ENCODE measurements at regions not wholly inside any gene's neighbourhood (a gene's known extent, or its start where the extent isn't known, plus 50 kb on each side); places are given as distances from the start of the nearest gene placed in this dataset.
A peak's percentile ranks its signal among the peaks of the same experiment; 100 is the strongest.

DNA sequence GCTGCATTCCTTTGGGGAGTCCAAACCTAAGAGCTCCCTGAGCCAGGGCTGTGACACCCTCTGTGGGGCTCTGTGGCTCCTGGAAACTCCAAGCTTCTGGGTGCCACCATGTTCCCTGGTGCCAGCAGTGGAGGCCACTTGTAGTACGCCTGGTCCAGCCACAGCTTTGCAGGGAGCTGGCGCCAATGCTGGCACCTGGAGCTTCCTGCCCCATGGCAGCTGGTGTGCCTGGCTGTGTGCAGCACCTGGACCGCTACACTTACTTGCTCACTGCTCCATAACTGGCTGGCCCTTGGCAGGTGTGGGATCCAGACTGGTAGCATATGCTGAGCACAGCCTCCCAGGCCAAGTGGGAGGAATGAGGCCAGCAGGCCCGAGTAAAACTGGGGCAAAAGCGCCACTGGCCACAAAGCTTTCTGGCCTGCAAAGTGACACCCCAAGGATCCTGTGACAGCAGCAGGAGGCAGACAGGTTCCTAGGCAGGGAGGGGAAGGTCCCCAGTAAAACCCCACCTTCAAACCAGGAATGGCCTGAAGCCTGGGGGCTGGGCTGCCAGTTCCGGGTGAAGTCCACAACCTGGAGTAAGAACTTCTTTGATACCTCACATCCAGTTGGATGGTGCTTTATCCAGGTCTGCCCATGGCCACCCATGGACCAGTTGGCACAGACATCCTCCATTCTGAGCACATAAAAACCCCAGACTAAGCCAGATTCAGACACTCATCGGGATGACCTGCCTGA lies 461.0 kb downstream of the TBC1D32 start:
- Histone ChIP-seq H3K27ac (no peak overlapping the region), H3K4me1 (ENCODE audit: low read depth) (no peaks in the 10 kb centered on the region), H3K27me3 (no peaks in the 10 kb centered on the region), H3K4me3 (no peak overlapping the region), H3K9me3 (ENCODE audit: low read depth) (no peaks in the 10 kb centered on the region), H3K36me3 (no peaks in the 10 kb centered on the region)
- TF ChIP-seq, protein P1, sequence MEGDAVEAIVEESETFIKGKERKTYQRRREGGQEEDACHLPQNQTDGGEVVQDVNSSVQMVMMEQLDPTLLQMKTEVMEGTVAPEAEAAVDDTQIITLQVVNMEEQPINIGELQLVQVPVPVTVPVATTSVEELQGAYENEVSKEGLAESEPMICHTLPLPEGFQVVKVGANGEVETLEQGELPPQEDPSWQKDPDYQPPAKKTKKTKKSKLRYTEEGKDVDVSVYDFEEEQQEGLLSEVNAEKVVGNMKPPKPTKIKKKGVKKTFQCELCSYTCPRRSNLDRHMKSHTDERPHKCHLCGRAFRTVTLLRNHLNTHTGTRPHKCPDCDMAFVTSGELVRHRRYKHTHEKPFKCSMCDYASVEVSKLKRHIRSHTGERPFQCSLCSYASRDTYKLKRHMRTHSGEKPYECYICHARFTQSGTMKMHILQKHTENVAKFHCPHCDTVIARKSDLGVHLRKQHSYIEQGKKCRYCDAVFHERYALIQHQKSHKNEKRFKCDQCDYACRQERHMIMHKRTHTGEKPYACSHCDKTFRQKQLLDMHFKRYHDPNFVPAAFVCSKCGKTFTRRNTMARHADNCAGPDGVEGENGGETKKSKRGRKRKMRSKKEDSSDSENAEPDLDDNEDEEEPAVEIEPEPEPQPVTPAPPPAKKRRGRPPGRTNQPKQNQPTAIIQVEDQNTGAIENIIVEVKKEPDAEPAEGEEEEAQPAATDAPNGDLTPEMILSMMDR (IDR thresholded peaks at IDR 0.05; ENCODE audit: low read depth, low read length) = no peak
- DNase-seq (ENCODE audit: low read depth in 1 of 2, low spot score in 1 of 2) = no peak

DNA sequence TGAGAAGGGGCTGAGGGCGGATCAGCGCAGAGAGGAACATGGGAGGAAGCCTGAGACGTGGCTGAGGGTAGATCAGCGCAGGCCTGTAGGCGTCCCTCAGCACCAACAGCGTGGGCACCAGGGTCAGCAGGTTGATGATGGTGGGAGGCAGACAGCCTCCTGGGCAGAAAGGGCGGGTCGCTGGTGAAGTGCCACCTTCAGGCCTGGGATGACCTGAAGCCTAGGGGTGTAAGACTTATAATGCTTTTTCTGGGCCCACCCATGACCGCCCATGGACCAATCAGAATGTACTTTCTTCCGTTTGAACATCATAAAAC lies 462.1 kb downstream of the TBC1D32 start:
- DNase-seq (ENCODE audit: low read depth in 1 of 2, low spot score in 1 of 2) = no peak
- H3K4me1 ChIP-seq (ENCODE audit: low read depth) = no peaks in the 10 kb centered on the region
- no peaks in the 10 kb centered on the region for H3K9me3 ChIP-seq (ENCODE audit: low read depth)
- H3K27ac ChIP-seq = no peak overlapping the region
- TF ChIP-seq, protein P1 (IDR thresholded peaks at IDR 0.05; ENCODE audit: low read depth, low read length) = no peak
- H3K4me3 ChIP-seq = no peak overlapping the region
- no peaks in the 10 kb centered on the region for H3K27me3 ChIP-seq
- no peaks in the 10 kb centered on the region for H3K36me3 ChIP-seq

DNA sequence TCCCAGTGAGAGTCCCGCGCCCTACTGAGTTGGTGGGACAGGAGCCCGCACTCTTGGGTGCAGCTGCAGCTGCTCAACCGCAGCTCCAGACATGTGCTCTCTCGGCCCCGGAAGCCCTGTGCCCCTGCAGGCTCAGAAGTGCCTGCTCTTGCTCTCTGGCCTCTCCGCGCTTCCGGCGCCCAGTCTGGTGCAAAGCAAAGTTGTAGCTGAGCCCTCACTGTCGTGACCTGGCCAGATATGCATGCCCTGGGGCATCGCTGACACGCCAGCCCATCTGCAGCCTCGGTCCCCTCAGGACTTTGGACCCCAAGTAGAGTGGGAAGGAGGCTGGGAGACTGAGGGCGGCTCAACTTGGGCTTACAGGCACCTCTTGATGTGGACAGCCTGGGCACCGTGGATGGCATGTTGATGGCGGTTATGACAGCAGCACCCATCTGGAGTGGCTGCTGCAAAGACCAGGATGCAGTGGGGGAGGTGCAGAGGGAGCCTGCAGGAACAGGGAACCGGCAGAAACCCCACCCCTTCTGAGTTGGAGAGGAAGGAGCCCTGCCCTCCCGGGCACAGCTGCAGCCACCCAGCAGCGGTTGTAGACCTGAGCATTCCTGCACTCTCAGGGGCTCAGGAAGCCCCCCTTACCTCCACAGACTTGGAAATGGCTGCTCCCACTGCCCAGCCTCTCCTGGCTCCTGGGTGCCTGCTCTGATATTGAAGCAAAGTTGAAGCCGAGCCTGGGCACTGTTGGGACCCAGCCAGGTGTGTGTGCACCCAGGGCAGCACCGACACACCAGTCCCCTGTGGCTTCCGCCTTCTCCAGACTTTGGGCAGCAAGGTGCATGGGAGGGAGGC lies 462.6 kb downstream of the TBC1D32 start:
- H3K9me3 ChIP-seq (ENCODE audit: low read depth) = no peaks in the 10 kb centered on the region
- H3K4me3 ChIP-seq = no peak overlapping the region
- DNase-seq (ENCODE audit: low read depth in 1 of 2, low spot score in 1 of 2) = no peak
- TF ChIP-seq, protein P1 (IDR thresholded peaks at IDR 0.05; ENCODE audit: low read depth, low read length) = no peak
- H3K4me1 ChIP-seq (ENCODE audit: low read depth) = no peaks in the 10 kb centered on the region
- H3K27me3 ChIP-seq = no peaks in the 10 kb centered on the region
- no peaks in the 10 kb centered on the region for H3K36me3 ChIP-seq
- H3K27ac ChIP-seq = no peak overlapping the region

DNA sequence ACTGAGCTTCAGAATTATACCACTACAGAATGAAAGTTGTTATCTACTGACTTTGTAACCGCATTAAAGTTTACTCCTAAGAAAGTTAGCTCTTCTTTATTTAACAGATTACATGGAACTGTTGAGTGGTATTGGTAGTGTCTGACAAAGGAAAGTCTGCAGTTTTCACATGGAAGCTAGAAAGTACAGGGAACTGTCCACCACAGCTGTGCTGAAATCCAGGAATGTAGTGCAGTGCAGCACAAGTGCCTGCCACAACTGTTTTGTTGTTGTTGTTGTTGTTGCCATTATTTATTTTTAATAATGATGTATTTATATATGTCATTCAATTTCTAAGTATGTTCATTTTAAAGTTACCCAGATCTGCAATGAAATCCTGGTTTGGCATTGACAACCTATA lies 464.9 kb downstream of the TBC1D32 start:
- TF ChIP-seq, protein P1 (IDR thresholded peaks at IDR 0.05; ENCODE audit: low read depth, low read length) = no peak
- Histone ChIP-seq H3K36me3 (no peaks in the 10 kb centered on the region), H3K27me3 (no peaks in the 10 kb centered on the region), H3K4me1 (ENCODE audit: low read depth) (no peaks in the 10 kb centered on the region), H3K4me3 (no peak overlapping the region), H3K9me3 (ENCODE audit: low read depth) (no peaks in the 10 kb centered on the region), H3K27ac (no peak overlapping the region)
- peak in 1 of 2 donors; percentile 54 for DNase-seq (ENCODE audit: low read depth in 1 of 2, low spot score in 1 of 2)

DNA sequence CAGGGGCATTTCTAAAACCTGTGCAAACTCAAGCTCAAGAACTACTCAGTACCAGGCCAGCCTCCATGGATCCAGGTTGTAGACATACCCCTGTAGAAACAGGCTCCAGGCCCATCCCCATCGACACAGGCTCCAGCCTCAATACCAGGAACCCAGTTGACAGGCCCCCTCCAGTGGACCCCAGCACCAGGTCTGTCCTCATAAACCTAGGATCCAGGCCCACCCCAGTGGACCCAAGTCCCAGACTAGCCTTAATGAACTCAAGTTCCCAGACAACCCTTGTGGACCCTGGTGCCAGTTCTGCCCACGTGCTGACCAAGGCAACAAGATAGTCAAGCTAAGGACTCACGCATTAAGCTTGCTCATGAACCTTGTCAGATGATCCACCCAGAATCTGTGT lies 476.9 kb downstream of the TBC1D32 start:
- TF ChIP-seq, protein P1 (IDR thresholded peaks at IDR 0.05; ENCODE audit: low read depth, low read length) = no peak
- H3K27ac ChIP-seq = no peak overlapping the region
- H3K36me3 ChIP-seq = no peaks in the 10 kb centered on the region
- H3K4me3 ChIP-seq = no peak overlapping the region
- H3K27me3 ChIP-seq = no peaks in the 10 kb centered on the region
- DNase-seq (ENCODE audit: low read depth in 1 of 2, low spot score in 1 of 2) = no peak
- no peaks in the 10 kb centered on the region for H3K9me3 ChIP-seq (ENCODE audit: low read depth)
- H3K4me1 ChIP-seq (ENCODE audit: low read depth) = no peaks in the 10 kb centered on the region

Data from cardiac muscle cell (in vitro differentiated cells and primary cell).